HG03066 (cell line): ENCODE measurements at regions not wholly inside any gene's neighbourhood (a gene's known extent, or its start where the extent isn't known, plus 50 kb on each side); places are given as distances from the start of the nearest gene placed in this dataset.
"Not testable (repeated sequence)": the region's sequence is repeated elsewhere in the genome, so short reads cannot be mapped to it uniquely, and the experiment has no call there.

Experiments used
- ATAC-seq: cut with Tn5 transposase; IDR thresholded peaks from one replicate; pipeline ENCODE4 v1.9.1; 2021; ENCODE audit warnings: low read depth; ENCODE audit not compliant: unreplicated experiment

DNA sequence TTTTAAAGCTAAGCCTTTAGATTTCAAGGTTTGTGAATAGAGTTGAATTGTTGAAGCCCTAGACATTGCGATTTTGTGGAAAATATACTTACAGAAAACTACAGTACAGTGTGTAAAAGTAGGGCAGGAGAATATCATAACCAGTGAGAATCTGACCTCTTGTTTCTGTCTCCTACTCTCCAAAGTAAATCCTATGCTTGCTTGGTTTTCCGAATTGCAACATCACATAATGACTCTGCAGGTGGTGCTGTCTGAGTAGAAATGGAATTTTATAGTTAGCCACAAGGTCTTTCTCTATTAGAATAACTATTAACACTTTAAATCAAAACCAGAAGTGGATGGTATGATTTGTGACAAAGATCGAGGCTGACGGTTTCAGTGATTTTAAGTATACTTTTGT, 505.6 kb downstream of the RAPGEF2 start:
- no peak for ATAC-seq

DNA sequence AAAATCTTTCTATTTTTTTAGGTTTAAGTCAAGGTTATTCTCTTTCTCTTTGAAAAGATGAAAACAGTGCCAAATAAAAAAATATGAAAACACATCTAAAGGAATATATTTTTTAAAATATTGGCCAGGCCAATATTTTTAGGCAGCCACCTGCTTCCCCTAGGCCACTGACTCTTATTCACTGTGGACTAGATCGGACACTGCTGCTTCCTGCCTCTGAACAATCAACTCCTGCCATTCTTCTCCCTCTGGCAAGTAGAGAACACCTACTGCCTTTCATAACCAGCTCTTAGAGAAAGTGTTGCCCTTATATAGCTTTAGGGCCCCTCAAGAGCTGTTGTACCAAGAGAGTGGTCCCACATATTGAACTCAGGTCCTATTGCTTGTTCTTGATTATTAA, 529.2 kb downstream of the RAPGEF2 start:
- no peak for ATAC-seq

DNA sequence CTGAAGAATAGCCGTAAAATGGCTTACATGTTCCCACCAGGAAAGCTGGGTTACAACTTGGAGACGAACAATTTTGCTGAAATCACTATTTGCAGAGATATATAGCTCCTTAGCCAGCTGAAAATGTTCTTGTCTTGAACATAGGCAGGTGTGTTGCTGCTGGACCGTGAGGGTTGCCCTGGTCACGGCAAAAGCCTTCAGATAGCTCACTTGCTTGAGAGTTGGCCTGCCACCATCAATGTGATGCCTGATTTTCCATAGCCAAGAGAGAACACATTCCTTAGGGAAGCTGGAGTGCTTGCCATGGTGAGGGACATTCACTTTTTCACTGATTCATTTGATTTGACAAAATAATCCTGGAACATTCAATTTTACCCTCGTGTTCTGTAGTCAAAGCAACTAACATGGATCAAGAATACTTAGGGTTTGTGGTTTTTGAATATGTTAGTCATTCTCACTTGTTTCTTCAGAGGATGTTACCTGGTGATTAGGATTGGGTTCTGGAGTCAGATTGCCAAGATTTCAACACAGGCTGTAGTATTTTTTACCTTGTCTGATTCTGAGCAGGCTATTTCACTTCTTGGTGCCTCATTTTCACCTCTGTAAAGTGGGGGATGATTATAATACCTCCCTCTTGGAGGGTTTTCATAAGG, 536.9 kb downstream of the RAPGEF2 start:
- no peak for ATAC-seq

DNA sequence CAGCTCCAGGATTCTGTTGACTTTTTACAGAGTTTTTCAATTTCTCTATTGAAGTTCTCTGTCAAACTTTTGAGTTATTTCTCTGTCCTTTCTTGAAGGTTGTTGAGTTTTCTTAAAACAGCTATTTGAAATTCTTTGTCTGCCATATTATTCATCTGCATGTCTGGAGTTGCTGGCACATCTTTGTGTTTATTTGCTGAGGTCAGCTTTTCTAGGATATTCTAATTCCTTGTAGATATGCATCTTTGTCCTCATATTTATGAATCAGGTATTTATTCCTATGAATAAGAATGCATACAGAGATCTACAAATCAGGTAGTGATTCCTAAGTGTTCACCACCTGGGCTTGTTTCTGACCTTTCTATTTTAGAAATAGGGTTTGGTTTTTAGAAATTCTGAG, 546.4 kb downstream of the RAPGEF2 start:
- no peak for ATAC-seq

DNA sequence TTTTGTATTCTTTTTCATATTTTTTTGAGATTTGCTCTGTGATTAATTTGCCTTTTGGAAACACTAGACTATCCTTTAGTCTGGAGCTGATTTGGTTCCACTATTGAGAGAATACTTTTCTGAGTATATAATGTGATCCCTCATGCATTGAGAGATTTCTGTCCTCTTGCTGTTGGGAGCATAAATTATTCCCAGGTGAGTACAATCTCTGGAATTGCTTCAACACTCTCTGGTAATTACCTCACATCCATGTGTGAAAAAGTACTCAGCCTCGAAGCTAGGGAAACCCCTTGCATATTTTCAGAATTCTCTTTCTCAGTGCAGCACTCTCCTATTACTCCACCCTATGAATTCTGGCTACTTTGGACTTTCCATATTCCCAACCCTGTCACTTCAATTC, 550.0 kb downstream of the RAPGEF2 start:
- no peak for ATAC-seq

GRCh38 chr4:159655547-159655946, 552.7 kb downstream of the RAPGEF2 start:
- no peak for ATAC-seq

GRCh38 chr4:159669094-159669493, 566.2 kb downstream of the RAPGEF2 start:
- ATAC-seq = no peak

GRCh38 chr4:159673221-159673620, 570.3 kb downstream of the RAPGEF2 start:
- no peak for ATAC-seq

DNA sequence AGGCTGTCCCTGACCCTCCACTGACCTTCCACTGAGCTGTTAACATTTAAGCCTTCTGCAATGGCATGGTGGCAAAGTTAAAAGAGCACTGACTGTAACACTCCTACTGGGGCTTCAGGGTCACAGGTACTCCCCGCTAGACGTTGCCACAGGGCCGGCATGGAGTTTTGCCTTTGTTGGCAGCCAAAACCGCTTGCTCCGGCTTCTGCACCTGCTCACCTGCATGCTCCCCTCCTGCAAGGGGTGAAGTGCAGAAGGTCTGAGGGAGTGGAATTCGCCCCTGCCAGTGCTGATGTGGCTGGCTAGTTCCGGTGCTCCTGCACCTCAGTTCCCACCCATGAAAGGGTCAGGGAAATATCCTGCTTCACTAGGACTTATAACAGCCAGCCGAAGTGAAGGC, 571.4 kb downstream of the RAPGEF2 start:
- no peak for ATAC-seq

DNA sequence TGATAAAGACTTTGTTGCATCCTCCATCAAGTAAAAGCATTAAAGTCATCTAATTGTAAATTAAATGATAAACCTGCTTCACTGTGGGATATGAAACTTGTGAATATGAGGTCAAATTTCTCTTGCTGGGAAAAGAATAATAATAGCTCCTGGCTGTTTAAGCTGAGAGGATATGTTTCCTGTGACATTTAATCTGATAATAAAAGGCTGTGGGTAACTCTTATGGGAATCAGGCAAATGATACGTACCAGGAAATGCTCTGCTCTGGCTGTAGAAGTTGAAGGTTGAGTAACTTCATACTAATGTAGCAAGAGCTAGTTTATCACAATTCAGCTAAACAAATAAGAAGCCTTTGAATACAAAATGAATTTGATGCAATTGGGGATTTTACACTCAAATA, 574.6 kb downstream of the RAPGEF2 start:
- no peak for ATAC-seq

DNA sequence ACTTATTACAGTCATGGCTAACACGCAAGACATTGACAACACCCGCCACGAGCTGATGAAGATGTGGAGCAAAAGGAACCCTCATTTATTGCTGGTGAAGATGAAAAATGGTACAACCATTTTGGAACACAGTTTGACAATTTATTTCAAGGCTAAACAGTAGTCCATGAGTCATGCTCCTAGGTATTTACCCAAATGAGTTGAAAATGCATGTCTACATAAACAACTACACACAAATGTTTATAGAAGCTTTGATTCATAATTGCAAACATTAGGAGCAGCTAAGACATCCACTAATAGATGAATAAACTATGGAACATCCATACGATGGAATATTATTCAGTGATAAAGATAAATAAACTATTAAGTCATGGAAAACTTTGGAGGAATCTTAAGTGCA, 580.1 kb downstream of the RAPGEF2 start:
- no peak for ATAC-seq

DNA sequence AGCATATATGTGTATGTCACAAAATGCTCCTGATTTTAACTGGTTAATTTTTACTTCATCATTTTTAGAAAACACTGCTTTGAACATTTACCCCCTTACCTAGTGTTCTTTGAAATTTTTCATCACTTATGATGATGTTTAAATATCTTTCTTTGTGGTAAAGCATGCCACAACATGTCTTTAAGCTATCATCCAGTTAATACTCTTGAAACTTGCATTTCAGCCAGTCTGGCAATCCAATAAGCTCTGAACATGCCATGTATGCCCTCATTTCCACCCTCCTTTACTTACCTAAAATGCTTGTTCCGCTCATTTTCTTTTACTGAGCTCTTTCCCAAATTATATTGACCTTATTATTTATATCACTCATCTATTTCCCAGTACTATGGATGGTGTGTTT, 581.2 kb downstream of the RAPGEF2 start:
- no peak for ATAC-seq

DNA sequence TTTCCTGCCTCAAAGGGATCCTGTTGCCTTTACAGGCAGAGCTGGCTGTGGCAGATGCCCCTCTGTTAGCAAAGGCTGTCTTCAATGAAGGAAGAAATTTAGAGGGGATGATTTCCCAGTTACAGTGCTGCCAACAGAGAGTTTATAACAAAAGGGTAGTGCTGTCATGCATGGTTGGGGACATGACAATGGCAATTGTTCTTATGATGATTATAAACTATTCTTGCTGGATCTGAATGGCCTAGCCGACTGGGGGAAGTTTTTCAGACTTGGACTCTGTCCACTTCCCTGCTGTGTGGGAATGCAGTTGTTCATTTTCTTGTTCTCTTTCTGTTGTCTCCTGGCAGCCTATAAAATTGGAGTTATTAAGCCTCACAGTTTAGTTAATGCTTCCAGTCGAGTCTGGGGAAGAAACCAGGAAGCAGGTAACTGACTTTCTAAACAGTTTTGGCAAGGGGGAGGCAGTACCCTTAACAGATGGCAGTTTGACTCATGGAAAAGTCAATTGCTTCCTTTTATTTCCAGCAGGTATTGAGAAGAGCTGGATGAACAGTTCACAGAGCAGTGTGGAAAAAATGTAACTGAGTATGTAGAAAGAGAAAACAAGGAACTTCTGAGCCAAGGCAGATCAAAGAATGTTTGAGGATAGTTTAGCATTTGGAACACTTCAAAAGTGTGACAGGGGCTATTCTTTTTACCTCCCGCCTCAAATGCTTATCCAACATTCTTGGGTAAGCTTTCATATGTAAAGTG, 582.6 kb downstream of the RAPGEF2 start:
- ATAC-seq = no peak

DNA sequence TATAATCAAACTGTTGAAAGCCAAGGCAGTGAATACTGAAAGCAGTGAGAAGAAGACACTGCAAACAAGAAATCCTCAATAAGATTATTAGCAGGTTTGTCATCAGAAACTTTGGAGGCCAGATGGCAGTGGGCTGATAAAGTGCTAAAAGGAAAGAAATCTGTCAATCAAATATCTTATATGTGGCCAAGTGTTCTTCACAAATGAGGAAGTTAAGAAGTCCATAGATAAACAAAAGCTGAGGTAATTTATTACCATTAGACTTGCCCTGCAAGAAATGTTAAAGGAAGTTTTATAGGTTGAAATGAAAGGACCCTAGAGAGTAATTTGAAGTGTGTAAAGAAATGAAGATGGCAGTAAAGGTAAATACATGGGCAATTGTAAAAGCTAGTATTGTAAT, 586.6 kb downstream of the RAPGEF2 start:
- no peak for ATAC-seq

DNA sequence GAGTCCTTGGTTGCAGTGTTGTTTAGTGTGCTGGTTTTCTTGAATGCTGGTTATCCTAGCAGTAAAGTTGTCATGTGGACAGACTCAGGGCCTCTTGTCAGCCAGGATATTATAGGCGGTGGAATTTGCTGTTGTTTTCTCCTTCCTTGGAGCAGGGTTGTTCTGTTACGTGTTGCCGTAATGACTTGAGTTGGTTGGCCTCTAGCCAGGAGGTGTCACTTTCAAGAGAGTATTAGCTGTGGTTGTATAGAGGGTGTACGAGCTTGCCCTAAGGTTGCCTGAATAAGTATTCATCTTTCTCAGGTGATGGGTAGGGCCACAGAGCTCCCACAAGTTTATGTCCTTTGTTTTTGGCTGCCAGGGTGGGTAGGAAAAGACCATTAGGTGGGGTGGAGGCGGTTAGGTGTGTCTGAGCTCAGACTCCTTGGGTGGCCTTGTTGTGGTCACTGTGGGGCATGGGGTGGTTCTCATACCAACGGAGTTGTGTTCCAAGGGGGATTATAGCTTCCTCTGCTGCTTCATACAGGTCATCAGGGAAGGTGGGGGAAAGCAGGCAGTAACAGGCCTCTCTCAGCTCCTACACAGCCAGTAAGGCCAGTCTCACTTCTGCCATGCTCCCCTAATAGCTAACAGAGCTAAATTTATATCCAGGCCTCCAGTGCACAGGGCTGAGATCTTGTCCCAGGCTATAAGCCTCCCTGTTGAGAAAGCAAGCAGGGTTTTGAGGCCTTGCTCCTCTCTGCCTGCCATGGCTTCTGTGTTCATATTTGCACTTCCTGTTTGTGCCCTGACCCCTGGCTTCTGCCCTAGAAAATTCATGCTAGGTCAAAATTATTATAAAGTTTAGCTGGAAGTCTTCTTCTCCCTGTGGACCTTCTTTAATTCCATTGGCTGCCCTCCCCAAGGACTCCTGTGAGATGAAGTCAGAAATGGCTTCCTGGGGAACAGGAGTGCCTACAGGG, 594.7 kb downstream of the RAPGEF2 start:
- ATAC-seq = no peak

GRCh38 chr4:159698336-159698735, 595.5 kb downstream of the RAPGEF2 start:
- no peak for ATAC-seq

DNA sequence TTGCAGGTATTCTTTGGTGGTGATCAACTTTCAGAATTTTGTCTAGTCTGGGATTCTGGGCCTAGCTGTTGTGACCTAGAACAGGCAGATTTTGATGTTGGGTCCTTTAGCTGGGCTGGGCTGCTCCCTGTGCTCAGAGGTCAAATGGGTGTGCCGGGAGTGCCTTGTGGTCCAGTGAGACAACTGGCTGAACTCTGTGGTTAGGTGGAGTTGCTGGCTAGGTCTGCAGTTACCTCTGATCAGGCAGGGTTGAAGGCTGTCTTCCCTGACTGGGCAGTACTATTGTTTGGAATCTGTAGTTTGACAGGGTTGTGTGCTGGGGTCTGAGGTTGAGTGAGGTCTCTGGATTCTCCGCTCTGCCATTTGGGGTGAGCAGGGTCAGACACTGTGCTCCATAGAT, 599.3 kb downstream of the RAPGEF2 start:
- no peak for ATAC-seq

- no peak for ATAC-seq
Observed at GRCh38 chr4:159705334-159705733, 602.5 kb downstream of the RAPGEF2 start.

DNA sequence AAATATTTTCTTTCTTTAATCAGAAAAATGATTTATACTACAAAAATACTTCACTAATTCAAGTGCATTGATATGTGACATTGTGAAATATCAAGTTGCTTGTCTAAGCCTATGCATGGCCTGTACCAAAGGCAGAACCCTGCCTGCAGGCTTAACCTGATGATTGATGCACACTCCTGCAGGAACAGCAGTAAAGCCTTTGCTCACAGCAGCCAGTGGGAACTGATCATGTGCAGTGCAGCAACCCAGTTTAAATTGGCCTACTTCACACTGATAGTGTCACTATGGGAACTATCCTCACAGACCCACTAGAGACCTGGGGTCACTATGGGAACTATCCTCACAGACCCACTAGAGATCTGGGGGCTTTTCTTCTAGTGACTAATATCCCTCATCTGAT, 603.8 kb downstream of the RAPGEF2 start:
- no peak for ATAC-seq

GRCh38 chr4:159715180-159715579, 612.3 kb downstream of the RAPGEF2 start:
- ATAC-seq = not testable (repeated sequence)

- ATAC-seq = no peak
Observed at GRCh38 chr4:159719531-159719930, 616.7 kb downstream of the RAPGEF2 start.
